ENCODE measurements at regions not wholly inside any gene's neighbourhood (a gene's known extent, or its start where the extent isn't known, plus 50 kb on each side); places are given as distances from the start of the nearest gene placed in this dataset.

DNA sequence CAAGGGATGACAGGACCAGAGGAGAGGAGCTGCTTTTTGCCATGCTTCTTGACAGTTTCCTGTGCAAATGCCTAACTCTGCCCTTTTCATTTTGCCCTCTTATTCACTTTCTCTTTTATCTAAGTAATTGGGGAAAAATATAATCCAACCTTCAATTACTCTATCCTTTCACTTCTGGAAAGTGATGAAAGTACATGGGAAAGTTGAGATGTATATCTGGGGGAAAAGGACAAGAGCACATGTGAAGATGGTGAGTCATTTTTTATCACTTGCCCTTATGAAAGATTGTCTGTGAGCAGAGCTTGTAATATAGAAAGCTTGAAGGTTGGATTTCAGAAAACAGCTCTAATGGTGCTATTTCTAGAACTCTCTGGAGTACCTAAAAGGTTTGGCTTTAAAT, 1070.7 kb downstream of the CNTNAP5 start:
- TF ChIP-seq, protein P1, sequence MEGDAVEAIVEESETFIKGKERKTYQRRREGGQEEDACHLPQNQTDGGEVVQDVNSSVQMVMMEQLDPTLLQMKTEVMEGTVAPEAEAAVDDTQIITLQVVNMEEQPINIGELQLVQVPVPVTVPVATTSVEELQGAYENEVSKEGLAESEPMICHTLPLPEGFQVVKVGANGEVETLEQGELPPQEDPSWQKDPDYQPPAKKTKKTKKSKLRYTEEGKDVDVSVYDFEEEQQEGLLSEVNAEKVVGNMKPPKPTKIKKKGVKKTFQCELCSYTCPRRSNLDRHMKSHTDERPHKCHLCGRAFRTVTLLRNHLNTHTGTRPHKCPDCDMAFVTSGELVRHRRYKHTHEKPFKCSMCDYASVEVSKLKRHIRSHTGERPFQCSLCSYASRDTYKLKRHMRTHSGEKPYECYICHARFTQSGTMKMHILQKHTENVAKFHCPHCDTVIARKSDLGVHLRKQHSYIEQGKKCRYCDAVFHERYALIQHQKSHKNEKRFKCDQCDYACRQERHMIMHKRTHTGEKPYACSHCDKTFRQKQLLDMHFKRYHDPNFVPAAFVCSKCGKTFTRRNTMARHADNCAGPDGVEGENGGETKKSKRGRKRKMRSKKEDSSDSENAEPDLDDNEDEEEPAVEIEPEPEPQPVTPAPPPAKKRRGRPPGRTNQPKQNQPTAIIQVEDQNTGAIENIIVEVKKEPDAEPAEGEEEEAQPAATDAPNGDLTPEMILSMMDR (IDR thresholded peaks at IDR 0.05; ENCODE audit: low read length): no peak
- TF ChIP-seq EZH2 (optimal IDR thresholded peaks at IDR 0.05; ENCODE audit: low read depth, low read length) (no peak), EZH2phosphoT487 (IDR thresholded peaks at IDR 0.05; ENCODE audit: low read length) (no peak)
